Breast epithelium (tissue), 3 donors: ENCODE measurements at regions not wholly inside any gene's neighbourhood (a gene's known extent, or its start where the extent isn't known, plus 50 kb on each side); places are given as distances from the start of the nearest gene placed in this dataset.

ENCODE experiments used
- CTCF ChIP-seq, 3 donors: fragments of 450-650 bp; IDR thresholded peaks; one replicate each; pipeline ENCODE4 v1.5.1; 2016 to 2017; ENCODE audit warnings: antibody characterized with exemption in 3 of 3, mild to moderate bottlenecking in 3 of 3, moderate library complexity in 3 of 3
- POLR2A ChIP-seq: fragments of 450-650 bp; IDR thresholded peaks from one replicate; pipeline ENCODE4 v1.6.1; 2016; ENCODE audit warnings: antibody characterized with exemption, mild to moderate bottlenecking, moderate library complexity
- POLR2AphosphoS5 ChIP-seq, 3 donors: sonication (generic); formaldehyde crosslinking; IDR thresholded peaks; one replicate each; pipeline ENCODE4 v1.6.1; 2017; ENCODE audit warnings: antibody characterized with exemption in 3 of 3

- TF ChIP-seq POLR2A = no peak
- no peak for TF ChIP-seq POLR2AphosphoS5 (IDR thresholded peaks at IDR 0.05)
- no peak for TF ChIP-seq CTCF (IDR thresholded peaks at IDR 0.05)
These were observed 55.3 kb upstream of the SETBP1 start for GRCh38 chr18:44625386-44625785.
